ENCODE measurements at regions not wholly inside any gene's neighbourhood (a gene's known extent, or its start where the extent isn't known, plus 50 kb on each side); places are given as distances from the start of the nearest gene placed in this dataset.
"Not testable (repeated sequence)": the region's sequence is repeated elsewhere in the genome, so short reads cannot be mapped to it uniquely, and the experiment has no call there.

DNA sequence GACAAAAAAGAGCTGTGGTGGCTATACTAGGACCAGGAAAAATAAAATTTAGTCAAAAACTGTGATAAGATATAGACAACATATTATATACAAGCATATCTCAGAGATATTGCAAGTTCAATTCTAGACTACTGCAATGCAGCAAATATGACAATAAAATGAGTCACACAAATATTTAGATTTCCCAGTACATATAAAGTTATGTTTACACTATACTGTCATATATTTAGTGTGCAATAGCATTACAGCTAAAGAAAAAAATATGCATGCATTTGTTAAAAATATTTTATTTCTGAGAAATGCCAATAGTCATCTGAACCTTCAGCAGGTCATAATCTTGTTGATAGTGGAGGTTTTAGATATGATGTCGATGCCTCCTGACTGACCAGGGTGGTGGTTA lies 72.1 kb downstream of the AKR1C4 start:
- DNase-seq = no peak

DNA sequence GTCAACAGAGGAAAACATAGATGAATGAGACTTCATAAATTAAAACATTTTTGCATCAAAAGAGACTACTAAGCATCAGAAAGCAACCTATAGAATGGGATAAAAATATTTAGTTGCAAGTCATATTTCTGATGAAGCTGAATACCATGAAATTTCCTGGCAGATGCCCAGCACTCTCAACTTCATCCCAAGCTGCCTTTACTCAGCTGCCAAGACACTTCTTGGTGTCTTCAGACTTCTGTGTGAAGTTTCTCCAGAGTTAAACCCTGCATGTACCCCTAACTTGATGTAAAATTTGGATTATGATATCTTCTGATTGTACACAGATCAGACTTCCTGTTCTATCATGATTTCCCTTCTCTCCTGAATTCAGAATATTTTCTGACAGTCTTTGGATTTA lies 73.2 kb downstream of the AKR1C4 start:
- DNase-seq = no peak

DNA sequence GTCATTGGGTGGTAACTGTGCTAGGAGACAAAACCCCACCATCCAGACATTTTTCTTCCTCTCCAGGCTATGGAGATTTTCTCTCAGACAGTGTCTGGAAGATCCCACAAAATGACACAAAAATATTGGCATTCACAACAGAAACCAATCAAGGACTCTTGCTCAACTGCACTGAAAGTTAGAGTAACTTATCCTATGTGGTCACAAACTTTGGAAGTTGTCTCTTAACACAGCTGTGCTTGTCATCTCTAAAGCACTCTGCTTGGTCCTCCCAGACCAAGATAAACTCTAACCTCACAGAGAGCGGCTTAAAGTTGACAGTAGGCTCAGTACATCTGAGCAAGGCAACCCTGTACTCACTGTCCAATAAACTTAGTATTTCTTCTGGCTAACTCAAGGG lies 74.9 kb downstream of the AKR1C4 start:
- DNase-seq = no peak

DNA sequence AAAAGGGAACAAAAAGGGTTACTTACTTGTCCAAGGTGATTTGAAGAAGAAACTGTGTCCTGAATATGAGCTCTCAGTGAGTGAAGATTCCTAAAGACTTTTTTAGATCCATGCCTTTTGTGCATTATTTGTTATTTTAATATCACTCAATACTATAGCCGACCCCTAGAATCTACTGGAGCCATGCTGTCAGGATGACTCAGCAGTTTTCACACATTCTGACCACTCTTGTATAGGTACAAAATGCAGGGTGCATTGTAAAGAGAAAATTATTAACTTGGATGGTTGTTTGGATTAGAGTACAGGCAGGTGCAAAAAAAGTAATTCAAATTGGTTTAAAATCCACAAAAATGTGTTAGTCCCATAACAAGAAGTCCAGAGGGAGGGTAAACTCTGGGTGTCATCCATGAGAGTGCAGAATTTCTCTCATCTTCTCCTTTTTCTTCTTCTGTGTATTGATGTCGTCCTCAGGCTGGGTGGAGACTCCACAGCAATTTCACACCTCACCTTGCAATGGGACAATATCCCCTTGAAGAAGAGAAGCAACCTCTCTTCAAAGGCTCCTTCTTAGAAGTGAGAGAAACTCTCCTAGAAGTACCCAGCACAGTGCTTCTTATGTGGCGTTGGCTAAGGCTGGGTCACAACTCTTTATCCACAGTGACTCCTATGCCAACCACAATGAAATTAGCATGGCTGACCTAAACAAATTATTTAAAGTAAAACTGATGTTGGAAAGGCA lies 75.6 kb downstream of the AKR1C4 start:
- DNase-seq = no peak

DNA sequence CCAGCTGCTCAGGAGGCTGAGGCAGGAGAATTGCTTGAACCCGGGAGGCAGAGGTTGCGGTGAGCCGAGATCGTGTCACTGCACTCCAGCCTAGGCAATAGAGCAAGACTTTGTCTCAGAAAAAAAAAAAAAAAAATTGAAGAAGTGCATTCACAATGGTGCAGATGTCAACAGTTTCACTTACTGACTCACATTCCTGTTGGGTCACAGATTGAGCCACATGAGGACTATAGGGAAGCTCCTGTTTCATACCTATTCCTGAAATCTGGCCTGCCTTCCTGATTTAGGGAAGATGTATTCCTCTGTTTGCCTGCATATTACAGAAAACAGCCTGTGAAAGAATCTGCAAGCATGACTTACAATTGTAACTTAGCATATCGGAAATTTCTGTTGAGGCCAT lies 78.2 kb downstream of the AKR1C4 start:
- no peak for DNase-seq

DNA sequence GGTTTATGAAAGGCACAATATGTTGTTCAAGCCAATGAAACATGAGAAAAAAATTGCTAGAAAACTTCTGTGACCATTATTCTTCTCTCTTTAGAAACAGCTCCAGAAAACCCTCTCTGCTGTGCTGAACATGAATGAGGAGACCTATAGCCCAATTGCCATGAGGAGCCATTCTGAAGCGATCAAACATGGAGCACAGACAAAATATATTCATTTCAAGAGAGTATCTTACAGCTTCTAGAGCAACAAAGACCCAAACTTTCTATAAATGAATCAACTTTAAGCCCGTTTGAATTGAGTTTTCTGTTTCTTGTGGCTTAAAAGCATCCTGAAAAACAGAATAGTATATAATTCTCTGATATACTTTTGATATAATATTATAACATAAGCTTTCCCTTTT lies 83.4 kb upstream of the UCN3 start:
- DNase-seq = no peak

DNA sequence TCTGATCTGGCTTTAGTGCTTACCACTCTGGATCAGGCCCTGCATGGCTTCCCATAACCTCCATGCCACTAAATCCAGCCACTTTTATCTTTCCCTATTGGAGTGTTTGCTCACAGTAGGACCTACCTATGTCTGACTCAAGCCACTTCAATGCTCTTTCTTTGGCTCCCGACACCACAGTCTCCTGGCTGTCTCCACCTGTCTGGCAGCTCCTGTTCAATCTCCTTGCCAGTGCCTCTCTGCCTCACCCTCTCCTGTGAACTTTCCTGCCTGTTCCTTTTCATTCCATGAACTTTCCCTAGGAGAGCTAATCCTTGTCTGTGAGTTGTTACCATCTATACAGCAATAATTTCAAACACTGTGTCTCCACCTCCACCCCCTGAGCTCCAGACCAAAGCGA lies 82.6 kb upstream of the UCN3 start:
- no peak for DNase-seq

DNA sequence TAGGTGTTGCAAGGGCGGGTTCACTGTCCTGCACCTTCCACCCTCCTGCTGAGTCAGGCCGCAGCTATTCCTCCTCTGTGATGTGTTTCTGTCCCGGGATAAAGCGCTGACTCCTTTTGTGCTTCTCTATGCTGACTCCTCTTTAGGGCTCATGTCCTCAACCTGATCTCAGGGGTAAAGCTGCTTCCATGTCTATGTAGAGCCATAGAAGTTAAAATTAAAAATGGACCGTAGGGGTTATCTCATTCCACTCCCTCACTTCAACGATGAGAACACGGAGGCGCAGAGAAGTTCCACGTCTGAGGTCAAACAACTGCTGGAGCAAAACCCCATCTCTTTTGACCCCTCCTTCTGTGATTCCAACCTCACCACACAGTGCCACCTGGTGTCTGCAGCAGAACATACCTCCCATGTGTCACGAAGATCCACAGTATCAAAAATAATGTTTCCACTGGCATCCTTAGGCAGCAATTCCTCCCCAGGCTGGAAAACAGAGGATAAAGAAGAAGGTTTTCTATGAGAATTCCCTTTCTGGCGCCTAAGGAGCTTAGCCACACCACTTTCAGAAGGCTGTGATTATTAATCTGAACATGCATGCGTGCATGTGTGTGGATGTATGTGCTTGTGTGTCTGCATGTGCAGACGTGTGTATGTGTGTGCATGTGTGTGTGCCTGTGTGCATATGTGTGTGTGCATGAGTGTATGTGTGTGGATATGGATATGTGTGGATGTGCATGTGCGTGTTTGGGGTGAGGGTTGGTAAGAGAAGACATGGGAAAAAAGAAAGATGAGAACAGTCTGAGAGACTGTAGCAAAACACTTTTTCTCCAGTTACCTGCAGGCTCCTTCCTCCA lies 81.2 kb upstream of the UCN3 start:
- DNase-seq = peak; percentile 78

DNA sequence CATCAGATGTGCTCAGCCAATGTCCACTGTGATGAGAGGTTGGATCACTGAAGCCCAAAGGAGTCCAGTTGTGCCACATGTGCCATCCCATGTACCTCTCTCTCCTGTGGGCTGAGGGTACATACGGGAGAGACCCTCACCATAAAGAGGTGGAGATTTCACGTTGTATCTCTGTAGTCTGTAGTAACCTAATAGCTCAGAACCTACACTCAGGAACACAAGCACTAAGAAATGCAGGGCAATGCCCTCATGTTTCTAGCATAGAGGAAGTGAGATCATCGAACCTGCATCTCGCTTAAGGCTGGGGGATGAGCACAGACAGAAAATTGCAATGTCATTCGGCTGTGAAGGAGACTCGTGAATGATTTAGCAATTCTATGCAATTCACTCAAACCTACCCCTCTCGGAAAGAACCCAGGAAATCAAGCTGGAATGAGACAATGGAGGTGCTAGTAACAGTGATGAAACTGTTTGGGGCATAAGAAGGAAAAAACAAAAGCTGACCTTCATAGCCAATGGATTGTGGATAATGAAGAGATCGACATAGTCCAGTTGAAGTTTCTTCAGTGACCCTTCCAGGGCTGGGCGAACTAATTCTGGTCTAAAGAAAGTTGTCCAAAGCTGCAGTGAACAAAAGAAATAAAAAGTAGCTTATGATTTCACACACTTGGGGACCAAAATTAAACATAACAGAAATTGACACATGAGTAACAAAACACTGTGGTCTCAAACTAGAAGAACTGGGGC lies 80.3 kb upstream of the UCN3 start:
- peak; percentile 80 for DNase-seq

DNA sequence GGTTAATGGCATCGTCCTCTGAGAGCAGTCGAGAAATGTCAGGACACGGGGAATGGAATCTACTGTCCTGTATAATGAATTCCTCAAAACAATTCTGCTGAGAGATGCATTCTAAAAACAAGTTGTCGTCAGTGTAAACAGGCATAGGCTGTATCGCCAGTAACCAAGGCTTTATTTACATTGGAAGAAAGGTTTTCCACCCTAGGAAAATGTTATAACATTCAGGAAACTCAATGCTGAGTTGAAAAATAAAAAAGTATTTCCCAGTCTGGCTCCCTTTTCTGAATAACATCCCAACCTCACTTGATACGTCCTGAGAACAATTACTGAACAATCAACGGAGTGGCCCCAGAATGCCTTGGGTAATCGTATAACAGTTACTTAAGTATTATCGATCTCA lies 79.6 kb upstream of the UCN3 start:
- peak; percentile 69 for DNase-seq

DNA sequence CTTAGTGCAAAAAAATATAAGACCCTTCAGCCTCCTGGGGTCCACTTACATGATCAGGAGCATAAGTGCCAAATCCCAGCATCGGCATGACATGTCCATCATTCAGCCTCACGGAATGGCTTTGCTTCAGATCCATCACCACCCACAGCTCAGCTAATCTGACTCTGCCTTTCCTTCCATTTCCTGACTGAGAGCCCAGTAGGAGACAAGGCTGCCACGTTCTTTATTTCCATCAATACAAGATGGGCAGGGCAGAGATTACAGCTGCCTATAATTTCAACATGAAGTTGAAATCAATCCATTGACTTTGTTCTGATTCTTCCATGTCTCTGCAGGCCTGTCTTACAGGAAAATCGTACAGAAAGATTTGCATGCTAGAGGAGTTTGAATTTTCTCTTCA lies 76.4 kb upstream of the UCN3 start:
- no peak for DNase-seq

DNA sequence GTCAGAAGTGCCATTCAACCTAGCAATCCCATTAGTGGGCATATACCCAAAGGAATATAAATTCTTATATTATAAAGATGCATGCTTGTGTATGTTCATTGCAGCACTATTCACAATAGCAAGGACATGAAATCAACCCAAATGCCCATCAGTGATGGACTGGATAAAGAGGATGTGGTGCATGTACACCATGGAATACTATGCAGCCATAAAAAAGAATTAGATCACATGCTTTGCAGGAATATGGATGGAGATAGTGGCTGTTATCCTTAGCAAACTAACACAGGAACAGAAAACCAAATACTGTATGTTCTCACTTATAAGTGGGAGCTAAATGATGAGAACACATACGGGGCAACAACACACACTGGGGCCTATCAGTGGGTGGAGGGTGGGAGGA lies 75.5 kb upstream of the UCN3 start:
- not testable (repeated sequence) for DNase-seq

DNA sequence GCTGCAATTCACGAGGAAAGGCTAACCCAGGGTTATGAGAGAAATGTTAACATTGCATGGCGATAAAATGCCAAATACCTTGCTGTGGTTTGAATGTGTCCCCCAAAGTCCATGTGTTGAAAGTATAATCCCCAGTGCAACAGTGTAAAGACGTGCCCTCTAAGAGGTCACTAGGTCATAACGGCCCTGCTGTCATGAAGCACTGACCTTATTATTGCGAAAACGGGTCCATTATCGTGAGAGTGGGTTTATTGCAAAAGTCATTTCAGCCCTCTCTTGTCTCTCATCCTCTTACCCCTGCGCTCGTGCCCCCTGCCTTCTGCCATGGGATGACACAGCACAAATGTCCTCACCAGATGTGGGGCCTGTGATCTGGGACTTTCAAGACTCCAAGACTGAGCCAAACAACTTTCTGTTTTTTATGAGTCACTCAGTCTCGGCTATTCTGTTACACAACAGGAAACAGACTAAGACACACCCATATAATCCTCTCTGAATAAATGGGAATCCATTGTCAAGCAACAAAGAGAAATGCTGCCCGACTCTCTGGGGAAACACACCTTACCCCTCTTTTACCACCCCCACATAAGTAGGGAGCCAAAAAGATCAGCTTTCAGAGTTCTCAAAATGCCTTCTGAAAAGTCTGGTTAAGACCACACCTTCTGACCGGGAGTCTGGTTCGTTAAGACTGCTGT lies 73.1 kb upstream of the UCN3 start:
- peak; percentile 86 for DNase-seq

DNA sequence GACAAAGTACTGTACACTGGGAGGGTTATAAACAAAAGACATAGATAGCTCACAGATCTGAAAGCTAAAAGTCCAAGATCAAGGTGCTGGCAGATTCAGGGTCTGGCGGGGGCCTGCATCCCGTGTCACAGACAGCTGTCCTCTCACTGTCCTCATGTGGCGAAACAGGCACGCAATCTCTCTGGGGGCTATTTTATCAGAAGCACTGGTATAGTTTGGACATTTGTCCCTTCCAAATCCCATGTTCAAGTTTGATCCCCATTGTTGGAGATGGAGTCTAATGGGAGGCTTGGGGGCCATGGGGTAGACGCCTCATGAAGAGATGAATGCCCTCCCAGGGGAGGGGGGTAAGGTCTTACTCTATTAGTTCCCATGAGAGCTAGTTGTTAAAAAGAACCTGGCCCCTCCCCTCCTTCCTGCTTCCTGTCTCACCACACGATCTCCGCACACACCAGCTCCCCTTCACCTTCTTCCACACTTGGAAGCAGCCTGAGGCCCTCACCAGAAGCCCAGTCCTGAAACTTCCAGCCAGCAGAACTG lies 72.5 kb upstream of the UCN3 start:
- DNase-seq = peak; percentile 49

DNA sequence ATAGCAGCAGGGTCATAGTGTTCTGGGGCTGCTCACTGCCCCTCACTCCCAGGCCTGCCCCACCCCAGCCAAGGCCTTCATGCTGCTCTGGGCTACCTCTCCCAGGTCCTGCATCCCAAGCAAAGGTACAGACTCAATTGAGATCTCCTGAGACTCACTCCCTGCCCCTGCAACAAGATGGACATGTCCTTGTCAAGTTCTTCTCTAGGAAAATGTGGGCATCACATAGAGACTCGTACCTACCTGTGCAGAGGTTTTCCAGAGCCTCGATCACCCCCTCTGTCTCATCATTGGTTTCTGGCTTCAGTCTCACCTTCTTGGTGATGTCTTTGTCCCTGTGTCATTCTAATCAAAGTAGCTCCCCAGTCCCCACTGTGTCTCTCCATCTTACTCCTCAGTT lies 71.8 kb upstream of the UCN3 start:
- DNase-seq = not testable (repeated sequence)

DNA sequence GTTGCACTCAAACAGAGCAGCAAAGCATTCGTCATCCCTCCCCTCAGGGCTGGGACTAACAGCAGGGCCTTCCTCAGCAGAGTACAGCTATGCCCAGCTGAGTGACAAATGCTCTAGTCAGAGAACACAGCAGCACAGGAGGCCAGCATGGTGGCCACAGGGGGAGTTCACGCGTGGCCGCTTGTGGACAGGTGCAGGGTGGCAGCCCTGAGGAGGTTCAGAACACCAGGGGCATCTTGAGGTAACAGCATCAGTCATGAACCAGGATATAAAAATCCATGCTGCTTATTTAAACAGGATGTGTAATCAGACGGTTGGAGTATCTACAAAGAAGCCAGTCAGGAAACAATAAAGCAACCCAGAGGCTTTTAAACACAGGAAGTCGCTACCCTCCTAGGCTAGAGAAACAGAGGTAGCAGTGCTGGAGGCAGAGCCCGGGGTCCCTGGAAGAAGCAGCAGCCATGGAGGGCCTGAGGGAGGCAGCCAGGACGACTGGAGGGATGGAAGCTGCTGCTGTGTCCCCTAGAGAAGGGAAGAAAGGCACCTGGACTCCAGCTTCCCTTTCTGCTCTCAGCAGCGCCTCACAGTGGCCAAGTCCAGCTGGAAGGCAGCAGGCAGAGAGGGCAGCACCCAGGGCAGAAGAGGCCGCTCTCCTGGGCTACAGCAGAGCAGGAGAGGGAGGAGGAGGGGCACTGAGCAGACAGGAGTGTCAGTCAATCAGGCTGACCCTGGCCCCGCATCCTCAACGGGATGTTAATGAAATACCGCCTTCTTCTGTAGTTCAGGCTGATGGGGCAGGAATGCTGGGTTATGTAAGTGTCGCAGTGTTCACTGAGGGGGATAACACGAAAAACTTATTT lies 70.8 kb upstream of the UCN3 start:
- peak; percentile 73 for DNase-seq

DNA sequence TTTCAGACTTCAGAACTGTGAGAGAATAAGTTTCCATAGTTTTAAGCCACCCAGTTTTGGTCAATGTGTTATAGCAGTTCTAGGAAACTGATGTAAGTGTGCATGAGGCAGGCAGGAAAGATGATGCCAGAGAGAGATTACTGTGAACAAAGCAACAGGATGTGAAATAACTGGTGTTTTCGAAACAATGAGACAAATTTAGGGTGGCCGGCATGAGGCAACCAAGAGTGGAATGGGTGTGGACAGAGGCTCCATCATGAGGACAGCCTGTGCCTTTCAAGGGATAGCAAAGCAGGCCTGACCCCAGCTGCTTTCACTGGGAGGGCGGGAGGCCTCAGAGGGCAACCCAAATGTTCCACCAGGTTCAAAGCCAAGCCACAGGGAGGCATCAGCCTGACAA lies 67.3 kb upstream of the UCN3 start:
- peak; percentile 64 for DNase-seq

DNA sequence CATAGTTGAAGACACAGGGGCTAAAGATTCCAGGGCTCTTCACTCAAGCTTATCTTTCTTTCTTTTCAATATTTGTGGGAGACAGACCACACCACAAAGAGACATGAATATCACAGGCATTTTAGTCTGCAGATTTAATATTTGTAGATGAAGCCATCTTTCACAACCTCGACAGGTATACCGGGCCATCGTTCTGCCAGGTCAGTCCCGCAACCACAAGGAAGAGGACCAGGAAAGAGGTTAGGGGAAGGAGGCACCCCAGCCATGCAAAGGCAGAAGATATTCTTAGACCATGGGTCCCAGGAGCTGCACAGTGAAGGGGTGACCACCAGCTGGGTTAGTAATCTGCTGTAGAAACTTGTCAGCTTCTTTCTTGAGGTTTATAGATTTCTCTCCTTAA lies 66.8 kb upstream of the UCN3 start:
- no peak for DNase-seq

DNA sequence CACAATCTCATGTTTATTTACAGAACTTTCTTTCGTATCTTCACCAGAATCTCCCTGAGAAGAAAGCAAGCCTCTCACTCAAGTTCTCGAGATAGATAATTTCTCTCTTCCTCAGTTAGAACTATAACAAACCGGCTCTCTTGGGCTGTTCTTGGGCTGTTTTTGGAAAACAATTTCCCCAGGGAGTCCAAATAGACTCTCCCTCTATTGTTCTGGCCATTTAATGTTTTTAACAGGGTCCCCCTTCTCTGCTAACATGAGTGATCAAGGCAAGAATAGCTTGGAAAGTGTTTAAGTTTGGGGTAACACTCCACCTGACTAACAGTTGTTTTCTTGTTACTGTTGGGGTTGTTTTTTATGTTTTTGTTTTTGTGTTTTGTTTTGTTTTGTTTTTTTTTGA lies 64.8 kb upstream of the UCN3 start:
- DNase-seq = no peak

DNA sequence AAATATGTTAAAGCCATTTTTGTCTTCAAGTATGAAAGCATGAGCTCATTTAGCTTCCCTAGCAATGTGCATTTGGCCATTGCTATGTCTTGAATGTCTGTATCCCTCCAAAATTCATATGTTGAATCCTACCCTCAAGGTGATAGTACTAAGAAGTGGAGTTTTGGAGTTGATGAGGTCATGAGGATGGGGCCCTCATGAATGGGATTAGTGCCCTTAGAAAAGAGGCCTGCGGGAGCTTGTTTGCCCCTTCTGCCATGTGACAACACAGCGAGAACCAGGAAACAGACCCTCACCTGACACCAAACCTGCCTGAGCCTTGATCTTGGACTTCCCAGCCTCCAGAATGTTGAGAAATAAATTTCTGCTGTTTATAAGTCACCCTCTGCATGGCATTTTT lies 61.3 kb upstream of the UCN3 start:
- DNase-seq = no peak

DNA sequence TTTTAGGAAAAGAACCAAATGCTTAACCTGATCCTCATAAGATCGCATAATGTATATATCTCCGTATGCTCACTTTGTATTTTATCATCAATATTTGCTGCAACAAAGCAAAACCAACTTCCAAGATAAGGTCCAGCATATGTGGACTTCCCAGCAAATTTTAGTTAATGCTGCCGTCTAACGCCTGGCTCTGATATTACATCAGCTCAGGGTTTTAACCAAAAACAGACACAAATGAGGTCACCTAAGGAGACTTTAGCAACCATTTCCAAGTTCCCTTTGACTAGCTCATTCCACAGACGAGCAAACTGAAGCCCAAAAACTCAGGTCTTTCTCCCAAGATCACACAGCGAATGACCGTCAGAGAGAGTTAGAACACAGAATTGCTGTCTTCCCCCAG lies 59.4 kb upstream of the UCN3 start:
- no peak for DNase-seq

DNA sequence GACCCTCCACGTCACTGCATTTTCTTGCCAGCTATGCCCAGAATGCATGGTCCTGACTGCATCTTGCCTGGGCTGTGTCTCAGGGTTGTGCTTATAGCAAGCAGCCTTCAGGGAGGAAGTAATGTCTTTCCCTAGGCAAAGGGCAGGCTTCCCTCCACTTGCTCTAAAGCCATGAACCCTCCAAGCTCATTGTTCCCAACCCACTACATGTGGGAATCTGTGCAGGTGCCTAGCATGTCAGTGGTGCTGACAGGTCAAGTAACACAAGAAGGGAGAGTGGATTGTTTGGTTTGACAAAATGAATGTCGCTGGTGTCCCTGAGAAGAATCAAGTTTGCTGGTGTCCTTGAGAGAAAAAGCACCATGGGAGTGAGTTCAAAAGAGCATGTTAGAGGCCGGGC lies 53.9 kb upstream of the UCN3 start:
- no peak for DNase-seq

All from dermis blood vessel endothelial cell (primary cell).